ENCODE measurements at regions not wholly inside any gene's neighbourhood (a gene's known extent, or its start where the extent isn't known, plus 50 kb on each side); places are given as distances from the start of the nearest gene placed in this dataset.
"Not testable (repeated sequence)": the region's sequence is repeated elsewhere in the genome, so short reads cannot be mapped to it uniquely, and the experiment has no call there.

- Mint-ChIP-seq H3K27ac (ENCODE audit: low read depth, unreplicated experiment) (no peak overlapping the region), H3K27me3 (ENCODE audit: insufficient read depth, unreplicated experiment) (peaks cover 74% of the 10 kb centered on the region), H3K36me3 (ENCODE audit: insufficient read depth, unreplicated experiment) (no peaks in the 10 kb centered on the region), H3K4me3 (ENCODE audit: unreplicated experiment) (no peak overlapping the region), H3K9me3 (ENCODE audit: unreplicated experiment) (no peaks in the 10 kb centered on the region), H3K4me1 (ENCODE audit: insufficient read depth, unreplicated experiment) (no peaks in the 10 kb centered on the region)
- peak; percentile 46 for TF ChIP-seq CTCF (IDR thresholded peaks at IDR 0.05; ENCODE audit: unreplicated experiment)
- ChIA-PET POLR2A (no interaction called here), CTCF (interaction anchor here (0.6 to 2.0 kb wide), 5 partner anchors 14 to 622 kb away, joined by 3 to 7 read pairs (median 3); no protein-coding TSS in a partner anchor)
- intact Hi-C loops (cut with micrococcal nuclease) = no loop called here
- no TSS peak for BruUV-seq (replicated peaks)
- DNase-seq (ENCODE audit: unreplicated experiment) = peak; percentile 23
These were observed 861.3 kb downstream of the ZPLD1 start for GRCh38 chr3:103295974-103296570.

GRCh38 chr3:103297502-103297901, 862.7 kb downstream of the ZPLD1 start:
- H3K4me3 Mint-ChIP-seq (ENCODE audit: unreplicated experiment); intact Hi-C loops (cut with micrococcal nuclease); H3K27ac Mint-ChIP-seq (ENCODE audit: low read depth, unreplicated experiment); CTCF ChIA-PET; H3K4me1 Mint-ChIP-seq (ENCODE audit: insufficient read depth, unreplicated experiment); POLR2A ChIA-PET; H3K9me3 Mint-ChIP-seq (ENCODE audit: unreplicated experiment); H3K36me3 Mint-ChIP-seq (ENCODE audit: insufficient read depth, unreplicated experiment); DNase-seq (ENCODE audit: unreplicated experiment); BruUV-seq (replicated peaks): not testable (repeated sequence)
- H3K27me3 Mint-ChIP-seq (ENCODE audit: insufficient read depth, unreplicated experiment) = peaks cover 77% of the 10 kb centered on the region

DNA sequence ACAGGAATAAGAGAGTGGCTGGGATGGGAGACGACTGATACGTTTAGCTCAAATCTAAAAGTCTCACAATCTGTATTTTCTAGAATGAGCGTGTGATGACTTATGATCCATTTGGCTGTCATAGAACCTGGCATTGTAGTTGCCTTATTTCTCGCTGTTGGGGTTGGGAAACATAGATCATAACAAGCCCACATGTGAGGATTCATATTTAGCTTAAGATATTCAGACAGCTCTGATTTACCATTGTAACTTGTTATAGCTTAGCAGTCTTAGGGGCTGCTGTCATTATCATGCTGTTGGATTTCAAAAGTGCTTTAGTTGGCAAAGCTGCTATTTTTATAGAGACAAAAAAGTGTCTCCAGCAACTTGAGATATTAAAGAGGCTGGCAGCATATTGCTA, 871.3 kb downstream of the ZPLD1 start:
- no peak for DNase-seq (ENCODE audit: unreplicated experiment)
- CTCF ChIA-PET = interaction anchor here (0.7 to 1.1 kb wide), 2 partner anchors 10 to 632 kb away, joined by 3 read pairs; no protein-coding TSS in a partner anchor
- Mint-ChIP-seq H3K9me3 (ENCODE audit: unreplicated experiment) (peaks cover 5% of the 10 kb centered on the region), H3K27me3 (ENCODE audit: insufficient read depth, unreplicated experiment) (peaks cover 59% of the 10 kb centered on the region), H3K4me1 (ENCODE audit: insufficient read depth, unreplicated experiment) (no peaks in the 10 kb centered on the region), H3K36me3 (ENCODE audit: insufficient read depth, unreplicated experiment) (no peaks in the 10 kb centered on the region), H3K27ac (ENCODE audit: low read depth, unreplicated experiment) (no peak overlapping the region), H3K4me3 (ENCODE audit: unreplicated experiment) (no peak overlapping the region)
- intact Hi-C loops (cut with micrococcal nuclease) = no loop called here
- no peak for TF ChIP-seq CTCF (IDR thresholded peaks at IDR 0.05; ENCODE audit: unreplicated experiment)
- POLR2A ChIA-PET = no interaction called here
- BruUV-seq (replicated peaks) = no TSS peak

GRCh38 chr3:103308921-103309320, 874.1 kb downstream of the ZPLD1 start:
- TF ChIP-seq CTCF (IDR thresholded peaks at IDR 0.05; ENCODE audit: unreplicated experiment) = peak; percentile 15
- BruUV-seq (replicated peaks) = no TSS peak
- H3K27ac Mint-ChIP-seq (ENCODE audit: low read depth, unreplicated experiment) = no peak overlapping the region
- H3K27me3 Mint-ChIP-seq (ENCODE audit: insufficient read depth, unreplicated experiment) = peaks cover 45% of the 10 kb centered on the region
- peaks cover 2% of the 10 kb centered on the region for H3K9me3 Mint-ChIP-seq (ENCODE audit: unreplicated experiment)
- intact Hi-C loops (cut with micrococcal nuclease) = no loop called here
- H3K4me1 Mint-ChIP-seq (ENCODE audit: insufficient read depth, unreplicated experiment) = no peaks in the 10 kb centered on the region
- ChIA-PET POLR2A (no interaction called here), CTCF (no interaction called here)
- H3K36me3 Mint-ChIP-seq (ENCODE audit: insufficient read depth, unreplicated experiment) = no peaks in the 10 kb centered on the region
- no peak overlapping the region for H3K4me3 Mint-ChIP-seq (ENCODE audit: unreplicated experiment)
- DNase-seq (ENCODE audit: unreplicated experiment) = peak; percentile 3

- Mint-ChIP-seq H3K36me3 (ENCODE audit: insufficient read depth, unreplicated experiment) (no peaks in the 10 kb centered on the region), H3K4me3 (ENCODE audit: unreplicated experiment) (no peak overlapping the region), H3K27ac (ENCODE audit: low read depth, unreplicated experiment) (no peak overlapping the region), H3K27me3 (ENCODE audit: insufficient read depth, unreplicated experiment) (peaks cover 52% of the 10 kb centered on the region), H3K4me1 (ENCODE audit: insufficient read depth, unreplicated experiment) (no peaks in the 10 kb centered on the region), H3K9me3 (ENCODE audit: unreplicated experiment) (no peaks in the 10 kb centered on the region)
- ChIA-PET POLR2A (no interaction called here), CTCF (interaction anchor here (0.7 kb wide), 1 partner anchor 1900 kb away, joined by 3 read pairs; no protein-coding TSS in a partner anchor)
- no peak for DNase-seq (ENCODE audit: unreplicated experiment)
- intact Hi-C loops (cut with micrococcal nuclease) = no loop called here
- TF ChIP-seq CTCF (IDR thresholded peaks at IDR 0.05; ENCODE audit: unreplicated experiment) = no peak
- BruUV-seq (replicated peaks) = no TSS peak
These were observed 885.1 kb downstream of the ZPLD1 start for GRCh38 chr3:103319912-103320311.
